ENCODE measurements at regions not wholly inside any gene's neighbourhood (a gene's known extent, or its start where the extent isn't known, plus 50 kb on each side); places are given as distances from the start of the nearest gene placed in this dataset.

GRCh38 chr4:100083289-100083688, 107.0 kb downstream of the DDIT4L start:
- no peak for TF ChIP-seq CTCF (IDR thresholded peaks at IDR 0.05)

GRCh38 chr4:100082852-100083251, 107.4 kb downstream of the DDIT4L start:
- no peak for TF ChIP-seq CTCF (IDR thresholded peaks at IDR 0.05)

- no peak for TF ChIP-seq CTCF (IDR thresholded peaks at IDR 0.05)
These were observed 108.8 kb downstream of the DDIT4L start for GRCh38 chr4:100081491-100081890.

- no peak for TF ChIP-seq CTCF (IDR thresholded peaks at IDR 0.05)
These were observed 111.0 kb downstream of the DDIT4L start for GRCh38 chr4:100079264-100079663.

GRCh38 chr4:100076753-100077152, 113.5 kb downstream of the DDIT4L start:
- TF ChIP-seq CTCF (IDR thresholded peaks at IDR 0.05): no peak

GRCh38 chr4:100075486-100076270, 114.6 kb downstream of the DDIT4L start:
- no peak for TF ChIP-seq CTCF (IDR thresholded peaks at IDR 0.05)

- TF ChIP-seq CTCF (IDR thresholded peaks at IDR 0.05): no peak
These were observed 115.2 kb downstream of the DDIT4L start for GRCh38 chr4:100075056-100075455.

- no peak for TF ChIP-seq CTCF (IDR thresholded peaks at IDR 0.05)
These were observed 118.8 kb downstream of the DDIT4L start for GRCh38 chr4:100071506-100071905.
